ENCODE measurements at regions not wholly inside any gene's neighbourhood (a gene's known extent, or its start where the extent isn't known, plus 50 kb on each side); places are given as distances from the start of the nearest gene placed in this dataset.

DNA sequence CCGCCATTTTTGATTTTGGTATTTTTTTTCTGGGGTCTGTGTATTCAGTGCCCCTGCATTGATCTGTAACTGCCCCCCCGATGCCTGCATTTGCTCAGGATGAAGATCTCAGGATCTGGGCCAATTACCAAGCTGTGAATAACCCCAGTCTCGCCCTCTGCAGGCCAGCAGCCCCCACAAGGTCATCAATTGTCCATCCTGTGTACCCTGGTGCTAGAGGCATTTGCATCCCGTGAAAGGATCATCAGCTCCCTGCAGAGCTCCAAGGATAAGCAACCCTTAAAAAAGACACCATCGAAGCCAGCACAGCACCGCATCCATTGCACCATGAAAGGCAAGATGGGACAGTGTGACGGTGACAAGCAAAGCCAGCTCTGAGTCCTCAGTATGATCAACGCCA lies 154.1 kb upstream of the KLHL29 start:
- no peaks in the 10 kb centered on the region for H3K36me3 ChIP-seq
- H3K9me3 ChIP-seq, result no peaks in the 10 kb centered on the region
- no peak for DNase-seq
- WGBS, 5 donors, result 81 to 88% (median 83%) methylated on average over 7 of the region's 8 CpGs
- intact Hi-C loops (cut with DNase I; ENCODE audit: low total_unique reads), result no loop called here
- no peaks in the 10 kb centered on the region for H3K4me1 ChIP-seq
- H3K27me3 ChIP-seq, result no peaks in the 10 kb centered on the region
- H3K4me3 ChIP-seq, result no peak overlapping the region
- no peak overlapping the region for H3K27ac ChIP-seq
- TF ChIP-seq, protein P1, sequence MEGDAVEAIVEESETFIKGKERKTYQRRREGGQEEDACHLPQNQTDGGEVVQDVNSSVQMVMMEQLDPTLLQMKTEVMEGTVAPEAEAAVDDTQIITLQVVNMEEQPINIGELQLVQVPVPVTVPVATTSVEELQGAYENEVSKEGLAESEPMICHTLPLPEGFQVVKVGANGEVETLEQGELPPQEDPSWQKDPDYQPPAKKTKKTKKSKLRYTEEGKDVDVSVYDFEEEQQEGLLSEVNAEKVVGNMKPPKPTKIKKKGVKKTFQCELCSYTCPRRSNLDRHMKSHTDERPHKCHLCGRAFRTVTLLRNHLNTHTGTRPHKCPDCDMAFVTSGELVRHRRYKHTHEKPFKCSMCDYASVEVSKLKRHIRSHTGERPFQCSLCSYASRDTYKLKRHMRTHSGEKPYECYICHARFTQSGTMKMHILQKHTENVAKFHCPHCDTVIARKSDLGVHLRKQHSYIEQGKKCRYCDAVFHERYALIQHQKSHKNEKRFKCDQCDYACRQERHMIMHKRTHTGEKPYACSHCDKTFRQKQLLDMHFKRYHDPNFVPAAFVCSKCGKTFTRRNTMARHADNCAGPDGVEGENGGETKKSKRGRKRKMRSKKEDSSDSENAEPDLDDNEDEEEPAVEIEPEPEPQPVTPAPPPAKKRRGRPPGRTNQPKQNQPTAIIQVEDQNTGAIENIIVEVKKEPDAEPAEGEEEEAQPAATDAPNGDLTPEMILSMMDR (IDR thresholded peaks at IDR 0.05), result no peak
- no peak for TF ChIP-seq EP300 (IDR thresholded peaks at IDR 0.05)
- TF ChIP-seq POLR2A (IDR thresholded peaks at IDR 0.05), result no peak

DNA sequence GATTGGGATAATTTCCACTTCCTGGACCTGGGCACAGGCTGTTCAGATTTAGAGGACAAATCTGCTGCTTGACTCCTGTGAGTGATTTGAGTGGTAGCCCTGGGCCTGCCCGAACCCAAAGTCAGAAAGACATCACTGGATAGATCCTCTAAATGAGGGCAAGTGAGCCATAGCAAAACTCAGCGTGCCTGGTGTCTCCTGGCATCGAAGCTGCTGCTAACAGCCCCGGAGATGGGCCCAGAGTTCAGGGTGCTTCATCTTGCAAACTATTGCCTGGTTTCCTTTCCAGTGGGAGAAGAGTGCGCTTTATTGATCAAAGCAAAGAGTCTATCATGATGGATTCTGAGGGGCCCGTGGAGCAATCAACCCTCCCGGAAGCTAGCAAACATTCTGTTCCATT lies 153.1 kb upstream of the KLHL29 start:
- Histone ChIP-seq H3K4me3 (no peak overlapping the region), H3K27me3 (no peaks in the 10 kb centered on the region), H3K9me3 (no peaks in the 10 kb centered on the region), H3K27ac (no peak overlapping the region), H3K4me1 (no peaks in the 10 kb centered on the region), H3K36me3 (no peaks in the 10 kb centered on the region)
- TF ChIP-seq EP300 (IDR thresholded peaks at IDR 0.05) (no peak), POLR2A (IDR thresholded peaks at IDR 0.05) (no peak), POLR2AphosphoS5 (IDR thresholded peaks at IDR 0.05) (no peak)
- TF ChIP-seq, protein P1 (IDR thresholded peaks at IDR 0.05), result no peak
- DNase-seq, result no peak
- intact Hi-C loops (cut with DNase I; ENCODE audit: low total_unique reads), result no loop called here
- 85 to 91% (median 87%) methylated on average over 7 of the region's 7 CpGs for WGBS, 5 donors

DNA sequence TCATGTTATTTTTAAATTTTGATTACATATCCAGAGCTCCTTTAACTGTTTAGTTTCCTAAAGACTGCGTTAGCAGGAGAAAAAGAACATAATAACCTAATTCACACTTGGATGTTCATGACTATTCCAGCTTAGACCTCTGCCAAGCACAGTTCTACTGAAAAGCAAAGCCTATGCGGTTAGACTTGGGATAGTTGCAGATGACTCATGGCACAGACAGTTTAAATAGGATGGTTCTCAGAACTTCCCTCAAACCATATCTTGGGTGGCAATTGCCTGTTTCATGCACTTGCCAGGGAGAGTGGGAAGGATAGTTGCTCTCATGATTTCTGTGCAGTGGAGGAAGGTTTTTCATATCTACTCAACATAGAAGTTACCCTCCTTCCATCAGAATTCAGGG lies 149.7 kb upstream of the KLHL29 start:
- 73 to 86% (median 76%) methylated on average over 2 of the region's 2 CpGs for WGBS, 5 donors
- no peak overlapping the region for H3K4me3 ChIP-seq
- no peak overlapping the region for H3K27ac ChIP-seq
- no peaks in the 10 kb centered on the region for H3K4me1 ChIP-seq
- no peaks in the 10 kb centered on the region for H3K27me3 ChIP-seq
- no peak for TF ChIP-seq POLR2AphosphoS5 (IDR thresholded peaks at IDR 0.05)
- TF ChIP-seq POLR2A (IDR thresholded peaks at IDR 0.05), result no peak
- TF ChIP-seq EP300 (IDR thresholded peaks at IDR 0.05), result no peak
- TF ChIP-seq, protein P1 (IDR thresholded peaks at IDR 0.05), result no peak
- intact Hi-C loops (cut with DNase I; ENCODE audit: low total_unique reads), result no loop called here
- no peak for DNase-seq
- no peaks in the 10 kb centered on the region for H3K36me3 ChIP-seq
- H3K9me3 ChIP-seq, result no peaks in the 10 kb centered on the region

DNA sequence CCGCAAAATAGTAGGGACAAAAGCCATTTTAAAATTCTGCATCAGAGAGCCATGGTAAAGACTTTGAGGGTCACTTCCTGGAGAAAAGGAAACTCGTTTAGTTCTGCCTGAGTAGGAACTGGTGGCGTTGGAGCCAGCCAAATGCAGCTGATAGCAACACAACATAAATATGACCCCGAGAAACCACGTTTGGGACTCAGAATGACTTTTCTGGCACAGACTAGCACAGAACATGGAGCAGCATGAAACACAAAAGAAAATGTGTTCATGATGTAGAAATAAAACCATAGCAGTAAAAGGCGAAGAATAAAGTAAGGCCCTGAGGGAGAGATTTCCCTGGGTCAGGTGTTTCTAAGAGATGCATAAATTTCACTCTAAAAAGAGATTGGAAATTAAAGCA lies 149.2 kb upstream of the KLHL29 start:
- Histone ChIP-seq H3K27ac (no peak overlapping the region), H3K27me3 (no peaks in the 10 kb centered on the region), H3K9me3 (no peaks in the 10 kb centered on the region), H3K36me3 (no peaks in the 10 kb centered on the region), H3K4me1 (no peaks in the 10 kb centered on the region), H3K4me3 (no peak overlapping the region)
- TF ChIP-seq POLR2A (IDR thresholded peaks at IDR 0.05), result no peak
- TF ChIP-seq POLR2AphosphoS5 (IDR thresholded peaks at IDR 0.05), result no peak
- no peak for TF ChIP-seq EP300 (IDR thresholded peaks at IDR 0.05)
- TF ChIP-seq, protein P1 (IDR thresholded peaks at IDR 0.05), result no peak
- intact Hi-C loops (cut with DNase I; ENCODE audit: low total_unique reads), result no loop called here
- 39 to 51% (median 43%) methylated on average over 6 of the region's 6 CpGs for WGBS, 5 donors
- peak in 1 of 2 donors; percentile 36 for DNase-seq
